ENCODE measurements at regions not wholly inside any gene's neighbourhood (a gene's known extent, or its start where the extent isn't known, plus 50 kb on each side); places are given as distances from the start of the nearest gene placed in this dataset.
"Not testable (repeated sequence)": the region's sequence is repeated elsewhere in the genome, so short reads cannot be mapped to it uniquely, and the experiment has no call there.

- no peak for DNase-seq (ENCODE audit: low read depth in 2 of 2)
Observed at GRCh38 chr12:97005174-97005573, 98.1 kb downstream of the NEDD1 start.

GRCh38 chr12:97005646-97006045 lies 98.6 kb downstream of the NEDD1 start:
- no peak for DNase-seq (ENCODE audit: low read depth in 2 of 2)

- DNase-seq (ENCODE audit: low read depth in 2 of 2): no peak
Observed at GRCh38 chr12:97006585-97006984, 99.5 kb downstream of the NEDD1 start.

- no peak for DNase-seq (ENCODE audit: low read depth in 2 of 2)
Observed at GRCh38 chr12:97016163-97016562, 109.1 kb downstream of the NEDD1 start.

GRCh38 chr12:97017213-97017612 lies 110.2 kb downstream of the NEDD1 start:
- DNase-seq (ENCODE audit: low read depth in 2 of 2): no peak

GRCh38 chr12:97022536-97023230 lies 115.6 kb downstream of the NEDD1 start:
- DNase-seq (ENCODE audit: low read depth in 2 of 2): no peak

- no peak for DNase-seq (ENCODE audit: low read depth in 2 of 2)
Observed at GRCh38 chr12:97024393-97024792, 117.3 kb downstream of the NEDD1 start.

- DNase-seq (ENCODE audit: low read depth in 2 of 2): no peak
Observed at GRCh38 chr12:97026901-97027300, 119.8 kb downstream of the NEDD1 start.

- no peak for DNase-seq (ENCODE audit: low read depth in 2 of 2)
Observed at GRCh38 chr12:97027482-97027881, 120.4 kb downstream of the NEDD1 start.

- DNase-seq (ENCODE audit: low read depth in 2 of 2): no peak
Observed at GRCh38 chr12:97038131-97038530, 131.1 kb downstream of the NEDD1 start.

GRCh38 chr12:97038834-97039233 lies 131.8 kb downstream of the NEDD1 start:
- DNase-seq (ENCODE audit: low read depth in 2 of 2): no peak

- DNase-seq (ENCODE audit: low read depth in 2 of 2): no peak
Observed at GRCh38 chr12:97046901-97047300, 139.8 kb downstream of the NEDD1 start.

GRCh38 chr12:97047361-97047760 lies 140.3 kb downstream of the NEDD1 start:
- no peak for DNase-seq (ENCODE audit: low read depth in 2 of 2)

- DNase-seq (ENCODE audit: low read depth in 2 of 2): no peak
Observed at GRCh38 chr12:97048421-97049035, 141.5 kb downstream of the NEDD1 start.

- no peak for DNase-seq (ENCODE audit: low read depth in 2 of 2)
Observed at GRCh38 chr12:97050509-97050908, 143.5 kb downstream of the NEDD1 start.

- no peak for DNase-seq (ENCODE audit: low read depth in 2 of 2)
Observed at GRCh38 chr12:97051341-97051740, 144.3 kb downstream of the NEDD1 start.

GRCh38 chr12:97061171-97061570 lies 154.1 kb downstream of the NEDD1 start:
- no peak for DNase-seq (ENCODE audit: low read depth in 2 of 2)

GRCh38 chr12:97063292-97063935 lies 156.4 kb downstream of the NEDD1 start:
- DNase-seq (ENCODE audit: low read depth in 2 of 2): no peak

GRCh38 chr12:97075161-97075933 lies 168.3 kb downstream of the NEDD1 start:
- DNase-seq (ENCODE audit: low read depth in 2 of 2): no peak

- no peak for DNase-seq (ENCODE audit: low read depth in 2 of 2)
Observed at GRCh38 chr12:97075934-97076630, 169.0 kb downstream of the NEDD1 start.

GRCh38 chr12:97076912-97077311 lies 169.9 kb downstream of the NEDD1 start:
- DNase-seq (ENCODE audit: low read depth in 2 of 2): not testable (repeated sequence)

GRCh38 chr12:97082029-97082428 lies 175.0 kb downstream of the NEDD1 start:
- no peak for DNase-seq (ENCODE audit: low read depth in 2 of 2)

All from stimulated activated CD4-positive, alpha-beta T cell treated with anti-CD3 and anti-CD28 coated beads, Interleukin-12 subunit alpha, Interleukin-12 subunit beta, amount 100 ng/mL, for 24 hours (primary cell).